OCI-LY7 (cell line): ENCODE measurements at regions not wholly inside any gene's neighbourhood (a gene's known extent, or its start where the extent isn't known, plus 50 kb on each side); places are given as distances from the start of the nearest gene placed in this dataset.

ENCODE experiments used
- BruUV-seq: library from RNA; stranded (reverse); fragments of 400-500 nt; replicated peaks from 2 replicates; lab custom pipeline; 2021; lab: Mats Ljungman, UMichigan
- CTCF ChIA-PET: fragments of 300-600 bp; sonication (Branson Sonifier 250); formaldehyde crosslinking; loops from one replicate; lab custom pipeline; 2022; ENCODE audit warnings: antibody characterized with exemption; ENCODE audit not compliant: unreplicated experiment; lab: Charles Lee
- POLR2A ChIA-PET: fragments of 300-600 bp; sonication (Branson Sonifier 250); formaldehyde crosslinking; loops from one replicate; lab custom pipeline; 2022; ENCODE audit warnings: antibody characterized with exemption; lab: Charles Lee
- DNase-seq: peaks from one replicate; pipeline ENCODE4 v3.0.0-alpha.2; 2015; ENCODE audit warnings: low spot score
- H2AFZ ChIP-seq: fragments of 200-600 bp; sonication (generic), shearing (Covaris generic); 2 replicates; pipeline ENCODE4 v1.6.1; 2014; ENCODE audit warnings: mild to moderate bottlenecking, antibody characterized with exemption, low read length, moderate library complexity
- H3K27ac ChIP-seq: fragments of 200-600 bp; sonication (generic); 2 replicates; pipeline ENCODE4 v1.5.1; 2014; ENCODE audit warnings: mixed run types, low read depth, mild to moderate bottlenecking, moderate library complexity, low read length, inconsistent platforms; ENCODE audit not compliant: poor library complexity, severe bottlenecking
- H3K36me3 ChIP-seq: fragments of 200-600 bp; sonication (generic); 2 replicates; pipeline ENCODE4 v1.6.1; 2014; ENCODE audit warnings: mild to moderate bottlenecking, antibody characterized with exemption, low read length, moderate library complexity, mixed read lengths; ENCODE audit not compliant: insufficient read depth
- H3K4me1 ChIP-seq: fragments of 200-600 bp; sonication (generic); 2 replicates; pipeline ENCODE4 v1.5.1; 2014; ENCODE audit warnings: mild to moderate bottlenecking, low read length; ENCODE audit not compliant: insufficient read depth, poor library complexity, severe bottlenecking
- H3K4me2 ChIP-seq: fragments of 200-600 bp; sonication (generic); 2 replicates; pipeline ENCODE4 v1.6.1; 2014; ENCODE audit warnings: mild to moderate bottlenecking, low read length
- H3K4me3 ChIP-seq: fragments of 200-600 bp; sonication (generic); 2 replicates; pipeline ENCODE4 v1.5.1; 2014; ENCODE audit warnings: mild to moderate bottlenecking, low read depth, low read length; ENCODE audit not compliant: poor library complexity, severe bottlenecking
- H3K79me2 ChIP-seq: fragments of 200-600 bp; sonication (generic); 2 replicates; pipeline ENCODE4 v1.6.1; 2016; ENCODE audit warnings: low read depth, mild to moderate bottlenecking, low read length, moderate library complexity, mixed read lengths; ENCODE audit not compliant: insufficient read depth
- H3K9me2 ChIP-seq: fragments of 200-600 bp; sonication (generic); 2 replicates; pipeline ENCODE4 v1.6.1; 2016; ENCODE audit warnings: mild to moderate bottlenecking, low read length, mixed read lengths; ENCODE audit not compliant: insufficient read depth
- H3K9me3 ChIP-seq: fragments of 200-600 bp; sonication (generic); 2 replicates; pipeline ENCODE4 v1.6.1; 2014; ENCODE audit warnings: mild to moderate bottlenecking, mixed run types, low read length, mixed read lengths
- H4K20me1 ChIP-seq: fragments of 200-600 bp; sonication (generic); 2 replicates; pipeline ENCODE4 v1.6.1; 2014; ENCODE audit warnings: mild to moderate bottlenecking, antibody characterized with exemption, low read length, moderate library complexity, mixed read lengths; ENCODE audit not compliant: insufficient read depth
- CTCF ChIP-seq: fragments of 200-600 bp; sonication (generic); conservative IDR thresholded peaks from 2 replicates; pipeline ENCODE4 v1.5.1; 2014; ENCODE audit warnings: mild to moderate bottlenecking, antibody characterized with exemption, low read length, moderate library complexity, mixed read lengths
- EZH2phosphoT487 ChIP-seq: fragments of 200-600 bp; sonication (generic); IDR thresholded peaks from 2 replicates; pipeline ENCODE4 v1.6.1; 2018; ENCODE audit warnings: low read depth, borderline replicate concordance, mild to moderate bottlenecking, mixed run types, antibody characterized with exemption, low read length, moderate library complexity, mixed read lengths
- intact Hi-C: fragments of 100-400 bp; cut with micrococcal nuclease; formaldehyde crosslinking; loops from one replicate; pipeline ENCODE4 v1.10.0; 2022; ENCODE audit not compliant: unreplicated experiment

GRCh38 chr13:21757763-21758162, 86.9 kb downstream of the FGF9 start:
- no peaks in the 10 kb centered on the region for H4K20me1 ChIP-seq
- BruUV-seq: no TSS peak
- intact Hi-C loops: no loop called here
- DNase-seq: no peak
- no peaks in the 10 kb centered on the region for H3K79me2 ChIP-seq
- ChIA-PET CTCF (no interaction called here), POLR2A (interaction anchor here (0.5 kb wide), 1 partner anchor 457 kb away, joined by 4 read pairs; no protein-coding TSS in a partner anchor)
- no peak overlapping the region for H3K4me2 ChIP-seq
- no peak for TF ChIP-seq CTCF
- TF ChIP-seq EZH2phosphoT487: no peak
- H3K27ac ChIP-seq: no peak overlapping the region
- H3K9me2 ChIP-seq: no peaks in the 10 kb centered on the region
- H3K4me3 ChIP-seq: no peak overlapping the region
- no peaks in the 10 kb centered on the region for H3K9me3 ChIP-seq
- H2AFZ ChIP-seq: no peak overlapping the region
- no peaks in the 10 kb centered on the region for H3K4me1 ChIP-seq
- no peaks in the 10 kb centered on the region for H3K36me3 ChIP-seq

GRCh38 chr13:21758441-21758840, 87.6 kb downstream of the FGF9 start:
- no TSS peak for BruUV-seq

More at GRCh38 chr13:21758441-21758840, 87.6 kb downstream of the FGF9 start:
- H3K9me2 ChIP-seq: no peaks in the 10 kb centered on the region
- no peaks in the 10 kb centered on the region for H4K20me1 ChIP-seq
- no peak overlapping the region for H3K27ac ChIP-seq
- no peak for TF ChIP-seq CTCF
- no peak for TF ChIP-seq EZH2phosphoT487
- H3K9me3 ChIP-seq: no peaks in the 10 kb centered on the region
- H3K4me1 ChIP-seq: no peaks in the 10 kb centered on the region
- H2AFZ ChIP-seq: no peak overlapping the region
- H3K4me2 ChIP-seq: no peak overlapping the region
- no peak overlapping the region for H3K4me3 ChIP-seq
- H3K36me3 ChIP-seq: no peaks in the 10 kb centered on the region
- H3K79me2 ChIP-seq: no peaks in the 10 kb centered on the region
- no peak for DNase-seq
- POLR2A ChIA-PET: no interaction called here
- CTCF ChIA-PET: no interaction called here
- intact Hi-C loops: no loop called here
